ENCODE measurements at regions not wholly inside any gene's neighbourhood (a gene's known extent, or its start where the extent isn't known, plus 50 kb on each side); places are given as distances from the start of the nearest gene placed in this dataset.

DNA sequence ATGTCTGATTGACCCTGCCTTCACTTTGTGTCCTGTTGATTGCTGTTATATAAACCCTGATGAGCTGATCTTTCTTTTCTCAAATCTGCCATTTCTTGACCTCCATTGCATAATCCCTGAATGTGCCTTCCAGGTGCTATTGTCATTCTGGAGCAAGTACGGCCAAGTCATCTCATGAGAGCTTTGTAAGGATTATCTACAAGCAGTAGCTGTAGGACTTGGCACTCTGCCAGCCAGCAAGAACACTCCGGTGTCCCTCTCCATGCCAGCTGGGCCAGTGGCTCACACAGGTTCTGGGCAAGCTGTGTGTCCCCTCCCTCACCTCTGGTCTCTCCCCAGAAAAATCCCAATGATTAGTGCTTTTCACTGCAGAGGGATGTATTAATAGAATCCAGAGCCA, 348.1 kb downstream of the FOXO1 start:
- DNase-seq: no peak

- DNase-seq: no peak
Observed at GRCh38 chr13:40319699-40320579, 346.5 kb downstream of the FOXO1 start.

- DNase-seq: no peak
Observed at GRCh38 chr13:40328091-40328490, 338.4 kb downstream of the FOXO1 start.

DNA sequence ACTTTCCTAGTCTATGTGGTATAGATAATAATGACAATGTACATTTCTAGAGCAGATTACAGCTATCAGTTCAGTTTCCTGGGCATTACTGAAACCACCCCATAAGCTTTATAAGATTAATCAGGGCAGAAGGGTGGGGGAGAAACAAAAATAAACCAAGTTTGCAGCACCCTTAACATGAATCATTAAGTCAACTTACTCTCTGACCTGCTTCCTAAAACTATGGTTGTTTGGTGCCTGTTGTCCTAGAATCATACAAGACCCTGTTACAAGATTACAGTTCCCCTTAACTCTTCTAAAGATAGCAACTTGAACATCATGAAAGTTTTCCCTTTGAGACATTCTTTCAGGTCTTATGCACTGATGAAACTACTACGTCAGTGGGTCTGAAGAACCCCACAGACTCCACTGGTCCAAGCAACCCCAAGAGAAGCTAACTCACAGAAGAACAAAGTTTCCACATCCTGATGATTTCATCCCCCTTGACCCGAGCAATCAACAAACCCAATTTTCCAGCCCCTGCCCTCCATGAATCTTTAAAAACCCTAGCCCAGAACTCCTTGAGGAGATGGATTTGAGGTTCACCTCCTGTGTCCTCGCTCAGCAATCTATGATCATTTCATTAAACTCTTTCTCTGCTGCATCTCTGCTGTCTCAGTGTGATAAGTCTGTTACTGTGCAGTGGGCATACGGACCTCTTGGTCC, 336.5 kb downstream of the FOXO1 start:
- no peak for DNase-seq

GRCh38 chr13:40330950-40331349, 335.5 kb downstream of the FOXO1 start:
- DNase-seq: no peak

- DNase-seq: no peak
Observed at GRCh38 chr13:40331802-40332201, 334.6 kb downstream of the FOXO1 start.

DNA sequence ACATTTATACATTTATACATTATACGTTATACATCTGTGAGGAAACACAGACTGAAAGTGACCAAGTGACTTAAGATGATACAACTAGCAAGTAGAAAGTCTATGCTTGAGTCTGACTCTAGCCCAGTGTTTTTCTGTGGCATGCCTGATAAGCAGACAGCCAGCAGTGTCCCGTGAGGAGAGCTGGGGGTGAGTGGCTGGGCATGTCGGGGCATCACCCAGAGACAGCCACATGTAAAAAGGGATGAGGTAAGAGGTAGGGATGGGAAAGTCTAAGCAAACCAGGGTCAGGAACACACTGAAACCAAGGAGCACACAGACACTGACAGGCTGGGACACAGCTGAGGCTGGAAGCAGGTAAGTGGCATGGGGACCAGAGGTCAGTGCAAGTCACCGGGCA, 333.2 kb downstream of the FOXO1 start:
- DNase-seq: no peak

DNA sequence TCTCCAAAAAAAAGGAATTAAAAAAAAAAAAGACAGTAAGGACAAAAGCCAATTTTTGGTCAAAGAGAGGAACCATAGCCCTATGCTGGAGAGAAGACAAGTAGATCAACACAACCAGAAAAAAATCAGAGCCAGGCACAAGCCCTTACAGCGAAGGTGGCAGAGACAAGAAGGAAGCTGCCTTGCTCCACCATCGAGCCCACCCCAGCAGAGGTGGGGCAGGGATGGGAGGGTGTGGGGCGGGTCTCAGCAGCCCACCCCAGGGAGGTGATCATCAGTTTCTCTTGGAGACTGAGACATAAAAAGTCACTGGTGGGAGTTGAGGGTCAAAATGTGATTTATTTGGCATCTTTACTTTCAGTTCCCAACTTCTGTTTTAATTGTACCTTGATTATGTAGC, 332.4 kb downstream of the FOXO1 start:
- DNase-seq: no peak

DNA sequence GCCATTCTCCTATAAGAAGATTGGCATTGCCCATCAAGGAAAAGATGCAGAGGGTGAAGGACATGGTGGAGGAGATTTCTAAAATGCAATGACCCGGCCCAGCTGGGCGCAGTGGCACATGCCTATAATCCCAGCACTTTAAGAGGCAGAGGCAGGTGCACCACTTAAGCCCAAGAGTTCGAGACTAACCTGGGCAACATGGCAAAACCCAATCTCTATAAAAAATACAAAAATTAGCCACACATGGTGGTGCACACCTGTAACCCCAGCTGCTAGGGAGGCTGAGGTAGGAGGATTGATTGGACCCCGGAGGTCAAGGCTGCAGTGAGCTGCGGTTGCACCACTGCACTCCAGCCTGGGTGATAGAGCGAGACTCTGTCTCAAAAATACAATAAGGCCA, 331.8 kb downstream of the FOXO1 start:
- no peak for DNase-seq

GRCh38 chr13:40336228-40337221, 329.9 kb downstream of the FOXO1 start:
- DNase-seq: no peak

- no peak for DNase-seq
Observed at GRCh38 chr13:40337651-40338050, 328.8 kb downstream of the FOXO1 start.

DNA sequence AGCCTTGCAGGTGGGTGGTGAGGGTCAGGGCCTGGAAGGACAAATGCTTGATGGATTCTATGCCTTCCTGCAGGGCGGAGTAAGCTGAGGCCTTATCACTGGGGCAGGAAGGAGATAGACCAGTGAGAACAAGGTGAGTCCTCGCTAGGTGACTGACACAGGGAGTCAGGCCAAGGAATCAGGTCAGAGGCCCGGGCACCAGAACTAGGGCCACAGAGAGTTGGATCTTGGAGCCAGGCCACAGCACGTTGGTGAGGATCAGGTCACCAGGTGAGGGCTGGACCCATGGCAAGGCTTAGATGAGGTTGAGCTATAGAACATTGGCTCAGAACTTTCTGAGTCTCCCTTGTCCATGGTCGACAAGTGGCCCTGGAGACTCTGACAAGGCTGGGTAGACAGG, 328.2 kb downstream of the FOXO1 start:
- DNase-seq: no peak

DNA sequence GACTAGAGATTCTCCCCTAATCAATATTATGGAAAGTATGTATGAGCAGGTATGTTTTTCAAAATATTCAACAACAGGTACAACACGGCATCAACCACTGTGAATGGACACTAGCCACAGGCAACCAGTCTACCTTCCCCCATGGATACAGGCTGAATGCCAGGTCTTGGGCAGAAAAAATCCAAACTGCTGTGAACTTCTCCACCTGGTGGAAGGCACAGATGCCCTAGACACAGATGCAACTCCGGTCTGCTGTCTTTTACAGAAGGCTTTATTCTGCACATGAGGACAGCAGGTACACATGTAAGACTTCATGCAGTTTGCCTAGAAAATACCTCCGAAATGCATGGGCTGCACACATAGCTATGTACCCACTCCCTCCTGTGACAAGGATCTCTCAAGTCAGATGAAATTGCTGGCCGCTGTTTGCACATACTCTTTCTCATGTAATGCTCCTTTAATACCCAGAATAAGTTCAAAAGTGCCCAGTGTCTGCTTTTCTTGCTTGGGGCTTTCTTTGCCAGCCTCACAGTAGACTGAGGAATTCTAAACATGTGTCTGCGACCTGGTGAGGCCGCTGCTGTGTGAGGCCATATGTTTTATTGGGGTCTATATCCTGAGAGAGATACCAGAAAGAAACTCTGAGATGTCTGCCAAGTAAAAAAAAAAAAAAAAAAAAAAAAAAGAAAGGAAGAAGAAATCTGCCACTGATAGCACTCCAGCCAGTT, 325.9 kb downstream of the FOXO1 start:
- no peak for DNase-seq

GRCh38 chr13:40341096-40341471, 325.4 kb downstream of the FOXO1 start:
- DNase-seq: no peak

- DNase-seq: no peak
Observed at GRCh38 chr13:40341501-40341900, 324.9 kb downstream of the FOXO1 start.

GRCh38 chr13:40342461-40342860, 324.0 kb downstream of the FOXO1 start:
- no peak for DNase-seq

- DNase-seq: no peak
Observed at GRCh38 chr13:40342901-40343300, 323.5 kb downstream of the FOXO1 start.

DNA sequence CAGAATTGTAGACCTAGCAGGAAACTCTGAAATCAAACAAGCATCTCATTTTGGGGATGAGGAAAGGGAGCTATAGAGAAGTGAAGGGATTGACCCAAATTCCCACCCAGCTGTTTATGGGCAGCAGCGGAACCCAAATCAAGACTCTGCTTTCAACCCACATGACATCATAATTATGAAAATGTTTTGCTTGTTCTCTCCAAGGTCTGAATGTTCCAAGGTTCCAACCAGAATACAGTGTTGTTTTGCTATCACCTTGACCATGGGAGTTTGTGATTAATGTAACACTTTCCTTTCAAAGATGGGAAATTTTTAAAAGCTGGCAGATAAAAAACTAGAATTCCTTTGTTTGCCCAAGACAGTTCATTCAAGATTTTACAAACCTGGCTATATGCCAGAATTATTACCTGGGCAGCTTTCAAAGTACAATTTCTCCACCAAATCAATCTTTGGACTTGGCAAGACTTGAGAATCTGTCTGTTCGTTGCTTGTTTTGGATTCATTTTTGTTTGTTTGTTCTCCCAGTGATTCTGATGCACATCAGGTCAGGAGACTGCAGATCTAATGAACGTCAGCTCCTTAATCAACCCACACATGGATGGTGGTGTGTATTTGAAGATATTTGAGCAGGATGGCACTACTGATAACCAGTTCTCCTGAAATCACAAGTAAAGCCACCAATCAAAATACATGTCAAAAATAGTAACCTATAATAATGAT, 322.7 kb downstream of the FOXO1 start:
- no peak for DNase-seq

DNA sequence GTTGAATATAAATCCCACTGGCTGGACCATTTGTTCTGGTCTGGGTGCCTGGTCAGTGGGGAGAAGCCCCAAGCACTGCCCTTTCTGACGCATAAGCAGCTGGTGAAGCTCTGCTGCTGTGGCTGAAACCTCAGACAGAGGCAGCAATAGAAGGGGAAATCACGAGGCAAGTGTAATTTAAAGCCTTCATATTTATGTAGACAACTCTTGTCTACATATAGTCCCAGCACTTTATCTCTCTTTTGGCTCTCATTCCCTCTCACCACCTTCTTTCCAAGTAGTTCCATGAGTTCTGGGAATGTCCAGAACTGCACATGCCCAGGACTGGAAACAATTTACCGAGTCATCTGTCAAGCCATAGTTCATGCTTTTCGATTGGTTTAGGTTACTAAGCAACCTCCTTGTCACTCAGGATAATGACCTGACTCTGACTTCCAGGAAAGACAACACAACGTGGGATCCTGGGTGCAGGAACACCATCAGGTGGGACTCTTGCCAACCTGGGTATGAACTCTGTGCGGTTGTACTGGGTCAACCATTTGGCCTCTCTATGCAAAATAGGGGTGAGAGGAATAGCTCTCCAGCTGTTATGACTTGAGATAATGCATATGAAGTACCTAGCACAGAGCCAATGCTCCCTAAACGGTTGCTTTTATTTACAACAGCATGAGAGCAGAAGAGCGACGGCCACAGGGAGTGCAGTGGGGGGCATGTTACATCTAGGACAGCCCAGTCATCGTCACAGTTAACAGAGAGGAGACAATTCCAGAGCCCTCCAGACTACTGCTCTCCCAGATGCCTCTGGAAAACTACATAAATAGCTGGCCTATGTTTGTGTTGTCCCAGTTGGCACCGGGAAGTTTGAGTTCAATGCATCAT, 321.9 kb downstream of the FOXO1 start:
- no peak for DNase-seq

DNA sequence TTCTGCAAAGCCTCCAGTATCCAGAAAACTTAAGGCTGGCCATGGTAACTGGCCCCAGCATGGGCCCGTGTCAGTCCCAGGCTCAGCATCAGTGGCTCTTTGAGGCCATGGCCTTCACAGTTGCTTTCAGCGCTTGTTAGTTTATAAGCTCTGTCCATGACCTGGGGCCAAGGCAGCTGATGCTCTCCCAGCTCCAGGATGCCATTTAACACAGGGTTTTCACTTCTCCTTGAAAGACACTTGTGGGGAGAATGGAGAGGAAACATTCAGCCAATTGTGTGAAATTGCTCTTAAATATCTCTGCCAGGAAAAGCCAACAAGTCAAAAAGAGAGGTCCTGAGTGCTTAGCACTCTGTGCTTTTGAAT, 321.3 kb downstream of the FOXO1 start:
- DNase-seq: no peak
